Mesenteric fat pad (tissue), 1 donor: ENCODE measurements at regions not wholly inside any gene's neighbourhood (a gene's known extent, or its start where the extent isn't known, plus 50 kb on each side); places are given as distances from the start of the nearest gene placed in this dataset.
"Not testable (repeated sequence)": the region's sequence is repeated elsewhere in the genome, so short reads cannot be mapped to it uniquely, and the experiment has no call there.

Experiments
- DNase-seq: peaks from one replicate; pipeline ENCODE4 v3.0.0-alpha.2; 2020; ENCODE audit warnings: low spot score
- donor health status: DM: yes; HTN: yes; CAD: no.

DNA sequence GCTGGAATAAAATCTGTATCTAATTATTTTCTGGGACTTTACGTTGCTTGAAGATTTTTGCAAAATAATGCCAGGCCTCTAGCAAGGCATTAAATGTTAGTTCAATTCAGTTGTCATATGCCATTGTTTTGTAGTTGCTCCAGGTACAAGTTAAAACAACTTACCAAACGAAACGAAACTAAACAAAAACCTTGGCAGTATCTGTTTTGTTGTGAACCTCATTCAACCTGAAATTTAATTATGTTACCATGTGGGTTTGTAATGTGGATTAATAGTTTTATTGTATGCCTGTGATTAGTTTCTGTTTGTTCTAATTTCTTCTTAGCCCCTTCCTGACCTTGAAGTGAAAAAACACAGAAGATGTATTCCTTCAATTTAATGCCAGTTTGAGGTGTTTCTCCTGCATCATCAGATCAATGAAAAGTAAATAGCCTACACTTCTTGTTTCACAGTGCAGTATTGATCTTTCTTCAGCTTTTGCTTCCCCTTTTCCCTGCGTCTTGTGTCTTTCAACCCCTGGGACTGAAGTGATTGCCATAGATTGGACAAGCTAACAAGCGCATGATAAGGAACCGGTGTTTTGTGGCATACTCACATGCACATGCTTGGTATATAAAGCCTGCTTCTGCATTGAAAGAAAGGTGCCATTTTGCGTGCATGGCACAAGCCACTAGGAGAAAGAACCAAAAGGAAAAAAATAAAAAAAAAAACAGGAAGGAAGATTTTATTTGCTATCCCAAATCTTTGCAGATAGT, 699.0 kb upstream of the ARRDC3 start:
- no peak for DNase-seq

- DNase-seq = no peak
Measured at GRCh38 chr5:92070786-92071185, 687.7 kb upstream of the ARRDC3 start.

DNA sequence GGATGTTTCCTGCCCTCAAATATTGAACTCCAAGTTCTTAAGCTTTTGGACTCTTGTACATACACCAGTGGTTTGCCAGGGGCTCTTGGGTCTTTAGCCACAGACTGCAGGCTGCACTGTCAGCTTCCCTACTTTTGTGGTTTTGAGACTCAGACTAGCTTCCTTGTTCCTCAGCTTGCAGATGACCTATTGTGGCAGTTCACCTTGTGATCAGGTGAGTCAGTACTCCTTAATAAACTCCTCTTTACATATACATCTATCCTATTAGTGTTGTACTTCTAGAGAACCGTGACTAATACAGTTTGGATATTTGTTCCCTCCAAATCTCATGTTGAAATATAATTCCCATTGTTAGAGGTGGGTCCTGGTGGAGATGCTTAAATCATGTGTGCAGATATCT, 681.9 kb upstream of the ARRDC3 start:
- no peak for DNase-seq

- no peak for DNase-seq
Measured at GRCh38 chr5:92051741-92052140, 668.6 kb upstream of the ARRDC3 start.

DNA sequence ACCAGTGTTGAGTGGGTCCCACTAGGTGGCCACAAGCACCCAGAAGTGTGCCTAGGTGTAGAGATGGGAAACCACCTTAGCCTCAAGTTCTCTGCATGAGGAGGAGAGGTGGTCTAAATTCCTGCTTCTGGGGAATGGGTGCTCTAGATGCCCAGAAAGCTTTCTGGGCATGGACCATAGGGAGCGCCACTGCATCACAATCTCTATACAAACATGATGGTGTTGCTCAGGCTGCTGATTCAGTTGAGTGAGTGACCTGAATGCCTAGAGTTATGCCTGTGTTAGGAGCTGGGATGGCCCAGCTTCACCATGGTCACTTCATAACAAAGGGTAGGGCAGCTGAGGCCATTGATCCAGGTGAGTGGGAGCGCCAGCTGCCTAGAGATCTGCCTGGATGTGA, 667.9 kb upstream of the ARRDC3 start:
- no peak for DNase-seq

DNA sequence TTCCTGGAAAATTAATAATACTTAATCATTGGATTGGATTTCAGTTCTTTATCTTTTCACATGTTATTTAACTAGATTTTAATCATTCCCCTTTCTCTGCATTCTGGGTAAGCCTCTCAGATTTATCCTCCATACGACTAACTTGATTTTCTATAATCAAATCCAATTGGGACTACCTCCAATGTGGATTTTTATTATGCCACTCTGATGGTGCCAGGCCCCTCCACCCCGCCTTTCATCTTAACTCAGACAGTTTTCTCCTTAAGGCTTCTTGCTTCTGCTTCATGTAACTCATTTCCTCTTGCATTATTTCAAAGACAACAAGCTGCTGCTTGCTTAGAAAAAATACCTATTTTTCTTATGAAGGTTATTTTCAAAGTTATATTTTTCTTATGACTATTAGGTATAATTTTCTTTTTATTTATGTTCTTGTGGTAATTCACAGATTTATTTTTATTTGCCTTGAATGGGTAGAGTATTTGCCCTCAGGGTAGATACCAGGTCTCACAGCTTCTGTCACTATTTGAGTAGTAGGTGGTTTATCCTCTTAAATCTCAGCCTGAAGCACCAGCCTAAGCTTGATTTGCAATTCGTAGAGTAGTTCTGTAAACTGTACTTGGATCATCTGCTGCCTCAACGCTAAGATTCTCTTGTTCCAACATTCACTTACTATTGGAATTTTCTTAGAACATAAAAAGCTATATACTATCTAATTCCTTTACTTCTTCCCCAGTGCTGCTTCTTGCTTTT, 659.0 kb upstream of the ARRDC3 start:
- DNase-seq = no peak

DNA sequence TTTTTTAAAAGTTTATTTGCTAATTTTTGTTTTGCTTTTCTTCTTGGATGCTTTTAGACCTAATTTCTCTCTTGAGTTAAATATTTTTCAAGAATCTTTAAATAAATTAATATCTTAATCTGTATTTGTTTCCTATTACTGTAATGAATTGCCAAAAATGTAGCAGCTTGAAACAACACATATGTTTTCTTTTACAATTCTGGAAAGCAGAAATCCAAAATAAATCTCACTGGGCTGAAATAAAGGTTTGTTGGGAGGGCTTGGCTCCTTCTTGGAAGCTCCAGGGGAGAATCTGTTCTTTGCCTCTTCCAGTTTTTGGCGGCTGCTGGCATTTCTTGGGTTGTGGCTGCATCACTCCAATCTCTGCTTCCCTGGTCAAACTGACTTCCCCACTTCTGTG, 658.1 kb upstream of the ARRDC3 start:
- no peak for DNase-seq

- not testable (repeated sequence) for DNase-seq
Measured at GRCh38 chr5:92029792-92030191, 646.7 kb upstream of the ARRDC3 start.

DNA sequence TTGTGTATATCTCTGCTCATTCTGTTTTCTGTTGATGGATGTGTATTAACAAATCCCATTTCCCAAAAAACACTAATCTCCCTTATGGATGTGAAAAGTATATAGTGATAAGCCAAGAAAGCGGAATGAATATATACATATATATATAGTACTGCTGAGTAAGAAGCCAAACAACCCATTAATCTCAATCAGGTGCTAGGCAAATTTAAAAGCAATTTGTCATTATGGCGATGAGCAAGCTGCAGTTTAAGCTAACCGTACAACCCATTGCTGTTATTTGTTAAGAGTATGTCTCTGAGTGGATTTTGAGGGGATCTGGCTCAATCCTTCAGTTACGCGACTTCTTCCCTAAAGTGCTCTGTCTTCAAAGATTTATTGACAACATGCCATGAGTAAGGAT, 640.4 kb upstream of the ARRDC3 start:
- DNase-seq = no peak

DNA sequence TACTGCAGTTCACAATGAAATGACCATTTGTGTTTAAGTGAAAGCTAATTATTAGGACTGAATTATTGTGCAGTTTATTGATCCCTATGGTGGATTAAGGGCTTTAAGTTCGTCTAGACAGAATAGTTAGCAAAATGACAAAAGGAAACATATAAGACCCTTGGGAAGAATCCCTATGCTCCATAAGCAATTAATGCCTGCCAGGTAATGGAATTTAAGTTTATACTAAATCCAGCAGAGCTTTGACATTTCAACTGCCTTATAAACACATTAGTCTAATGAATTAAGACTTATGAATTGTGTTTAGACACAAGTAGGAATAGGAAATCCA, 640.0 kb upstream of the ARRDC3 start:
- no peak for DNase-seq

GRCh38 chr5:92022415-92023140, 639.5 kb upstream of the ARRDC3 start:
- no peak for DNase-seq

DNA sequence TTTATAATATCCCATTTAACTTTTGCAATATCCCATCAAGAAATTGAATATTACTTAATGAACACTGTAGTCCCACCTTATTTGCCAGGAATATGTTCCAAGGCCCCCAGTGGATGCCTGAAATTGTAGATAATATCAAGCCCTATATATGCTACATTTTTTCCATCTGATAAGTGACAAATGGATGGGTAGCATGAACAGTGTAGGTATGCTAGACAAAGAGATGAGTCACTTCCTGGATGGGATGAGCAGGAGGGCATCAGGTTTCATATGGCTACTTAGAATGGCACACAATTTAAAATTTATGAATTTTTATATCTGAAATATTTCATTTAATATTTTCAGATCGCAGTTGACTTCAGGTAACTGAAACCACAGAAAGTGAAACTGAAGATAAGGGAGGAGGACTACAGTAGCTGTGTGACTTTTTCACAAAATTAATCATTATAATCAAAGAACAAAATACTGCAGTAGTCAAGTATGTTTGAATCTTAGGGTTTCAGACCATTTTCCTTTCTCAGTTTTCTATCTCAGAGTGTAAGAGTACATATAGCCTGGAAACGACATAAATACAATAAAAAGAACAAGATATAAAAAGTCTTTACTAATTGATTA, 636.4 kb upstream of the ARRDC3 start:
- DNase-seq = no peak

DNA sequence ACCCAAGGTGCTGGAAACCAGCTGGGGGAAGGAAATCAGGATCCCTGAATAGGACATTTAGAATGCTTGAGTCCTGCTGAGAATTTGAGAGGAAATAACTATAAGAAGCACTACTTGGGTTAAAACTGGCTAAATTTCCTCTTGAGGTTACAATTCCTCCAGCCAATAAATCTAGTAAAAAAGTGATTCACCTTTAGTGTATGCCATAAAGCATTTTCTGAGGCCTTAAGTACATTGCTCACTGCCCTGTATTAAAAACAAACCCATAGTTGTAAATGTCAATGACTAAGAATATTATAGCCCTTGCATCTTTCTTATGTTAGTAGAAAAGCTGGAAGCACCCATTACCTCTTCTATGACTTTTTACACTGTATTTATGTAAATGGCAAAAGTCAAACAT, 634.7 kb upstream of the ARRDC3 start:
- DNase-seq = no peak

DNA sequence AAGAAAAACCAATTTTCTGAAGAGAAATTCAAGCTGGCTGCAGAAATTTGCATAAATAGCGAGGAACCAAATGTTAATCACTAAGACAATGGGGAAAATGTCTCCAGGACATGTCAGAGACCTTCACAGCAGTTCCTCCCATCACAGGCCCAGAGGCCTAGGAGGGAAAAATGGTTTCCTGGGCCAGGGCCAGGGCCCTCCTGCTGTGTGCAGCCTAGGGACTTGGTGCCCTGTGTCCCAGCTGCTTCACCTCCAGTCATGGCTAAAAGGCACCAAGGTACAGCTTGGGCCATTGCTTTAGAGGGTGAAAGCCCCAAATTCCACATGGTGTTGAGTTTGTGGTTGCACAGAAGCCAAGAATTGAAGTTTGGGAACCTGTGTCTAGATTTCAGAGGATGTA, 628.7 kb upstream of the ARRDC3 start:
- DNase-seq = not testable (repeated sequence)

GRCh38 chr5:92003806-92004205, 620.7 kb upstream of the ARRDC3 start:
- no peak for DNase-seq

DNA sequence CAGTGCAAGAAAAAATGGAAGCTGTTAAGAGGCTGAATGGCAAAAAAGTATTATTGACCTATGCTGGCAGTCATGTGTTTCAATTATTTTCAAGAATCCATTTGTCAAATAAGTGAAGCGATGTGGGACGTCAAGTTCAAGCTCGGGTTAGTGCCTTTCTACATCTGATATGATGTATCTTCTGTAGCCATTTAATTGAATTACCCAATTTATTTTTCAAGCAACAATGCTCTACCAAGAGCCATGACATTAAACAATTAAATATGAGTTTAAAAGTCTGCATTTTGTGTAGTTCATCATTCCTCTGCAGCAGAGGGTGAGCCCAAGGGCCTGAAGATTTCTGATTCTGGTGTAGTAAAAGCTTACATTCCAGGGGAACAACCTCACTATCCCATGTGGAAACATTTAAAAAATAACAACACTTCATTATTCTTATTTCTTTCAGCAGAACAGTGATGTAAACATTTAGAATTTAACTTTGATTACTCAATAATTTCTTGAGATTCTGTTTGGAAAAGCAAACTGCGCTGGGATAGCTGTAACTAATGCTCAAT, 619.7 kb upstream of the ARRDC3 start:
- no peak for DNase-seq

DNA sequence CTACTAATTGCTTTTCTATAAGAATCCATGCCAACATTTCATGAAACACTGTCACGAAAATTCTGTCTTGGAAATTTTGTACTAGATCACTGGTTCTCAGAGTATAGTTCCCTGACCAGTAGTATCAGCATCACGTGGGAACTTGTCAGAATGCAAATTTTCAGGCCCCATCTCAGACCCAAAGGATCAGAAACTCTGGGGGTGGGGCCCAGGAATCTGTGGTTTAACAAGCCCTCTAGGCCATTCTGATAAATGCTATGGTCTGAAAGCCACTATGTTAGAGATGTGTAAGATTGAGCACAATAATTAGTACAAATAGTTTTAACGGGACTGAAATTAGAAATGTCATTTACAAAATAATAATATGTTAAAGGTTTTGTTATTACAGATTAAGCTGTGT, 615.7 kb upstream of the ARRDC3 start:
- no peak for DNase-seq

- no peak for DNase-seq
Measured at GRCh38 chr5:91983869-91984268, 600.8 kb upstream of the ARRDC3 start.

- DNase-seq = no peak
Measured at GRCh38 chr5:91978221-91978882, 595.2 kb upstream of the ARRDC3 start.

DNA sequence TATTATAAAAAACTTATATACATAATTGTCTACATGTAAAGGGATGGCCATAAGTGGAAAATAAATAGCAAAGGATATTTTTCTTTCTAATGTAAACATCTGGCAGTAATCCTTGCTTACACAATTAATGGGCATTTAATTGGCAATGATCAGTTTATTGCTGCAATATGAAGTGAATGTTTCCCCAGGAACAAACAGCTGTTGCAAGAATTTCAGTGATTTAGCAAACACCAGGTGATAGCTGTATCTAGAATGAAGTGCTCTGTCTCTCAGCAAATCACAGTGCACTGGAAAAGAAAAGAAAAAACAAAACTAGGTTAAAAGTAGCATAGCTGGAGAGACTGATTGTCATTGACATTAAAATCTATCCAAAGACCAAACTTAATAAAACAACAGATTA, 594.5 kb upstream of the ARRDC3 start:
- DNase-seq = no peak

DNA sequence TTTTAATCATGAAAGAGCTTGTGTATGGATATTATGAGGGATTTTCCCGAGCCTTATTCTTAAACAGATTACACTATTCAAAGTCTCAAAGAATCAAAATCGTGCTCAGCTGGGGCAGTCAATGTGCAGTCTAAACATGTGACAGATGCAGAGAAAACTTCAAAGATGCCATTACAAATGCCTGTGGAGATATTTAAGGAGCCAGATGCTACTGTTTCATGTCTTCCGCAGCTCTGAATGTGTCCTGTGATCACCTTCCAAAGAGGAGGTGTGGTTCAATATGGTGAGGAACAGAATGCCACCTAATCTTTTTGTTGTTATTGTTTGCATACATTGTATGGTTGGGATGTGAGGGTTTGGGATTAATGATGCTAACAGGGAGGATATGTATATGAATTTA, 593.3 kb upstream of the ARRDC3 start:
- no peak for DNase-seq
